Activated T-helper 1 cell treated with anti-CD3 and anti-CD28 coated beads, Interleukin-2, amount 50 U/mL, for 16 hours (primary cell): ENCODE measurements at regions not wholly inside any gene's neighbourhood (a gene's known extent, or its start where the extent isn't known, plus 50 kb on each side); places are given as distances from the start of the nearest gene placed in this dataset.
"Not testable (repeated sequence)": the region's sequence is repeated elsewhere in the genome, so short reads cannot be mapped to it uniquely, and the experiment has no call there.

Experiments used
- DNase-seq, 2 donors: peaks; one replicate each; pipeline ENCODE4 v3.0.0-alpha.2; 2020; ENCODE audit warnings: low read depth in 1 of 2, low spot score in 1 of 2

- DNase-seq = no peak
Measured at GRCh38 chr15:77881950-77882349, 195.6 kb downstream of the TBC1D2B start.

DNA sequence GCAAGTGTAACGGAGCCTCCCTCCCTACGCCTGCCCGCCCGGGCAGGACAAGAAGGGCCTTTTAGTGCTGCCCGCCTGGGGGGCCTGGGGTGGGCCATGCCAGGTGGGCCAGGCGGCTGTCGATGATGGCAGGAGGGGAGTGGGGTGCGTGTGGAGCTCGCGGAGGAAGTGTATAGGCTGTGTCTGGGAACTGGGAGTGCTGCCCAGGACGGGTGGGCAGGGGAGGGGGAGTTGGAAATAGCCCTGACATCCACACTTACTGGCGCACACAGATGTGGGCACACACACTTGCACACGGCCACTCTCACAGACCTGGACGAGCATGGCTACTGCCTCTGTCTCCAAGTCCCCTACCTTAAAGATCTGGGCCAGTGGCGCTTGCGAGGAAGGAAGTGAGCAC, 196.0 kb downstream of the TBC1D2B start:
- DNase-seq = not testable (repeated sequence)

- not testable (repeated sequence) for DNase-seq
Measured at GRCh38 chr15:77879466-77879865, 198.0 kb downstream of the TBC1D2B start.

DNA sequence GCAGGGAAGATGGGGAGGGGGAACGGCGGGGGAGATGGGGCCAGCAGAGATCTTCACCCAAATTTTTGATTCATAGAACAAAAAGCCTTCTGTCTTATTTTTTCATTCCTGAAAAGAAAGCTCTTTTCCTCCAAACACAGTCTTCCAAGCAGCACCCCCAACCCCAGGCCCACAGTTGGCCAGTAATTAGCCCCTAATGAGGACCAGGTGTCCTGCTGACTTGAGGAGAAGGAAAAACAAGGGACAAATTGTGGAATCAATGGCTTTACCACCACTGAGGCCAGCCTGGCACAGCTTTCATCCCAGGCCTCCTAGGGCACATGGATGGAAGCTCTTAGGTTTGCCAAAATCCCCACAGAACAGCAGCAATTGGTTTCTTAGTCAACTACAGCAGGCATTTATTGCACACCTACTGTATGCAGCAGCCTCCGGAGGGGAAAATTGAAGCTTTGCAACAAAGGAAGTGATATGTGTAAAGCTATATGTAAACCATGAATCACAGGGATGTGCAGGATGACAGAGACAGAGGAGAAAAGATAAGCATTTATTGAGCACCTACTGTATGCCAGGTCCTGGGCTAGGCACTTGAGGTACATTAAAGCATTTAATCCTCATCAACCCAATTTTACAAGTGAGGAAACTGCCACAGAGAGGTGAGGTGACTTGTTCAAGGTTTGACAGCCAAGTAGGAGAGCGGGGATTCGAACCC, 199.5 kb downstream of the TBC1D2B start:
- DNase-seq = no peak

GRCh38 chr15:77876107-77876820, 201.2 kb downstream of the TBC1D2B start:
- DNase-seq = not testable (repeated sequence)

DNA sequence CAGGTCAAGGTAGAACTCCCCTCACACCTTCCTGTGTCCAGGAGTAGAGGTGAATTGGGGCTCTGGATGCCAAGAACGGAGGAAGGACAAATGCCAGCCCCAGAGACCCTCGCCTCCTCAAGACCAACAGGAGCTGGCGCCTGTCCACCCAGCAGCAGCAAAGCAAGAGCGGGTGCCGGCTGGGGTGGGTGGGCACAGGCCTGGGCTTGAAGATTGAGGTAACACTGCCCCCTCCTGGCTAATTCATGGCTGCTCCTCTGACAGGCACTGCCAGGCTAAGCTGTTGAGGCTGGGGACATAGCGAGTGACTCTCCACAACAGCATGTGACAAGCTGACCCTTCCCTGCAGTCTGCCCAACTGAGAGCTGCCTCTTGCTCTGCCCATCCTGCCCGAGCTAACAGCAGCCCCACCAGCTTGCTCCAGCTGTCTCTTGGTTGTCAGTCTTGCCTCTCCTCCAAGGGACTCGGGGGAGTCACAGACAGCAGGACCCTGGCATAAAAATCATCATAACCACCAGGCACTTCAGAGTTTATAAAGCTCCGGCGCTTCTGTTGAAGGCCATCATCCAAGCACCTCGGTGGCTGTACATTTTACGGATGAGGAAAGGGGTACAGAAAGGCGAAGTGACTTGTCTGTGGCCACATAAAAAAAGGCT, 202.3 kb downstream of the TBC1D2B start:
- peak in 1 of 2 donors; percentile 4 for DNase-seq

- no peak for DNase-seq
Measured at GRCh38 chr15:77874063-77874462, 203.4 kb downstream of the TBC1D2B start.

GRCh38 chr15:77872521-77873425, 204.7 kb downstream of the TBC1D2B start:
- not testable (repeated sequence) for DNase-seq

GRCh38 chr15:77871852-77872371, 205.6 kb downstream of the TBC1D2B start:
- no peak for DNase-seq

- peak in 1 of 2 donors; percentile 8 for DNase-seq
Measured at GRCh38 chr15:77870195-77871065, 207.1 kb downstream of the TBC1D2B start.

- DNase-seq = no peak
Measured at GRCh38 chr15:77869021-77869895, 208.3 kb downstream of the TBC1D2B start.

GRCh38 chr15:77868048-77868629, 209.4 kb downstream of the TBC1D2B start:
- DNase-seq = not testable (repeated sequence)

DNA sequence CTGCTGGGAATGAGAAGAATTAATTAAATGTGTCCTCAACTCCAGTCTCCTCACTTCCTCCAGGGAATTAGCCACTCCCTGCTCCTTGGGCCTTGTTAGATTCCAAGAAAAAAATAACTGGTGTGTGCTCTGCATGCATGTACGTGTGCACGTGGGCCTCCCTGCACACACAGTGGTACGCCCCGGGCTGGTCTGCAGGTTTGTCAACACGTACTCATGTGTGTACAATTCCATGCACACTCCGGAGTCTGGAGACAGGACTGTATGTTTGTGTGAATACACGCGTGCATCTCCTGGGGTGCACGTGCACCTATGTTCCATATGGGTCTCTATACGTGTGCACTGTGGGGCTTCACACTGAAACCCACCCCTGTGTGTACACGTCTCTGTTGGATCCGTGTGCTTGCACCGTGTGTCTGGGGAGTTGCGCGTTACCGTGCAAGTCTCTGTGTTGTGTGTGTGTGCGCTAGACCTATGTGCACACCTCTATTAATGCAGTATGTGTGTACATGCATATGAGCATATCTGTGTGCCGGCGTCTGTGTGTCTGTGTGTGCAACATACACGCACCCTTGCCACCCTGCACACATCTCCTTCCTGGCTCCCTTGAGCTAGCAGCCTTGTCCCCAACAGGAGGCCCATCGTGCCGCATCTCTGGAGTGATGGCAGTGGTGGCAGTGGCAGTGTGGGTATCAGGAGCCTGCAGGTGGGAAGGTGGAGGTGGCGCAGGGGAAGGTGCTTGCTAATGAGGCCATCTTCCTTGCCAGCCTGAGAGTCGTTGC, 210.1 kb downstream of the TBC1D2B start:
- DNase-seq = no peak

DNA sequence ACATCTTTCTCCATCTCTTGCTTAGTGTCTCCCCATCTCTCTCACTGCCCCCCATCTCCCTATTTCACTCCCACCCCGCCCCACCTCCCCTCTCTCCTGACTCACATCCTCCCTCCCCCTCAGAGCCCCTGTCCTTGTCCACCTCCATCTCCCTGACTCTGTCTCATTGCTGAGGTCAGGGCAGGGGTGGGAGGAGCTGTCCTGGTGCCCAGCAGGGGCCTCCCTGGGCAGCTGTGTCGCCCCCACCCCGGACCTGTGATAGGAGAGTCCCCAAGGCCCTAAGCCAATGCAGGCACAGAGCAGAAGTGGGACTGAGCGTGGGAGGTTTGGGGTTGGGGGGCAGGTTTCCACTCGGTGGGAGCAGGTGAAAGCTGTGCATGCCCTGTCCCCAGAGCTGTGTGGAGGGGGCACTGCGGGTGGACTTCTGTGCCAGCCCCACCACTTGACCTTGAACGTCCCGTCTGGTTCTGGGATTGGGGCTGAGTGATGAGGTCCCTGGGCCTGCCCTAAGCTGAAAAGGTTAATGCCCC, 210.8 kb downstream of the TBC1D2B start:
- no peak for DNase-seq

GRCh38 chr15:77866186-77866585, 211.3 kb downstream of the TBC1D2B start:
- DNase-seq = no peak

DNA sequence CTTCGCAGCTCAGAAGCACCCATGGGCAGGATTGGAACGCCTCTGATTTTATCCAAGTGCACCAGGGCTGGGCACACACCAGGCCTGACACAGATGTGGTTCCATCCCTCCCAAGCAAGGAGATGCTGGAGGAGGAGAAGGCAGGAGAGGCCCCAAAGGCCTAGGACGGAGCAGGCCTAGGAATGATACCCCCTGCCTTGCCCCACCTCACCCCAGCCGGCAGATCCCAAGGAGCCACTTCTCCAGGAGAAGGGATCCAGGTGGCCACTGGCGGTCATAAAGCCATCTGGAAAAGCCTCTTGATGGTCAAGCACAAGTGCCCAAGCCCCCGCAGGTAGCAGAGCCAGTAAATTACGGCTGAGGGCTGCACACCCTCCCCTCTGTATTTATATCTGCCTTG, 211.8 kb downstream of the TBC1D2B start:
- no peak for DNase-seq

DNA sequence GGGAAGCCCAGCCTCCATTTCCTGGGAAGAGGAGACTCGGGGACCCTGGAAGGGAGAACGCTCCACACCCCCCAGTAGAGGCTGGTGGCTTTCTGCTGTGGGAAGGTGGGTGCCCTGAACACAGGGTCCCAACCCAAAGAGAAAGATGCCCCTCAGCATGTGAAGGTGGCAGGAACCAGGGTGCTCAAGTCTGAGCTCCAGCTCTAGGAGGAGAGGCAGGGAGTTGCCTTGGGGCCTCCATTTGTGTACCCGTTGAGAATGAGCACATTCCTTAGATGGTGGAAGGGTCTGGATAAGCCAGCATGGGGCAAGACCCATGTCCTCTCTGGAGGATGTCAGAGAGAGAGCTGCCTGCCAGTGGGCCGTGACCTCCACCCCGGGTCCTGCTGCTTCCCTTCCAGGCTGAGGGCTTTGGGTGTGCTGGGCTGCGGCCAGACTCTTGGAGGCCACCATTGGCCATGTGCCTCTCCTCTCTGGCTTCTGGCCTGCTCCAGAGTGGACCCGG, 212.4 kb downstream of the TBC1D2B start:
- no peak for DNase-seq
